Inflammatory macrophage (primary cell): ENCODE measurements at regions not wholly inside any gene's neighbourhood (a gene's known extent, or its start where the extent isn't known, plus 50 kb on each side); places are given as distances from the start of the nearest gene placed in this dataset.
"Not testable (repeated sequence)": the region's sequence is repeated elsewhere in the genome, so short reads cannot be mapped to it uniquely, and the experiment has no call there.

Experiments
- DNase-seq, 2 donors: peaks; one replicate each; pipeline ENCODE4 v3.0.0-alpha.2; 2020 to 2022

DNA sequence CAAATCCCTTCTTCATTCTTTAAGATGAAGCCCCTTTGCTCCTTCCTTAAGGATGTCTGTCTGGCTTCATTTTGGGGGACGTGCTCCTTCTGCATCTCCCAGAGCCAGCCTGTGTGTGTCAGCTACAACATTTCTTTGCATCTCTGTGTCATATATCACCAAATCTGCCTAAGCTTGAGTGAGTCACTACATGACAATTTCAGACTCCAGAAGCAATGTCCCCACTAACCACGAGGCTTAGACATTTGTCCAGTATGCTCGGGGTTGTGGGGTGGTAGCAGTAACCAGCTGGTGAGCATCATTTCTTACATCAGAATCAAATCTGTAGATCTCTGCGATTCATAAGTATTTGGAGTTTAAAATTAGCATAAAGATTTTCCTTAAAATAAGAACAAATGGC is 54.1 kb upstream of the USP14 start:
- not testable (repeated sequence) for DNase-seq

DNA sequence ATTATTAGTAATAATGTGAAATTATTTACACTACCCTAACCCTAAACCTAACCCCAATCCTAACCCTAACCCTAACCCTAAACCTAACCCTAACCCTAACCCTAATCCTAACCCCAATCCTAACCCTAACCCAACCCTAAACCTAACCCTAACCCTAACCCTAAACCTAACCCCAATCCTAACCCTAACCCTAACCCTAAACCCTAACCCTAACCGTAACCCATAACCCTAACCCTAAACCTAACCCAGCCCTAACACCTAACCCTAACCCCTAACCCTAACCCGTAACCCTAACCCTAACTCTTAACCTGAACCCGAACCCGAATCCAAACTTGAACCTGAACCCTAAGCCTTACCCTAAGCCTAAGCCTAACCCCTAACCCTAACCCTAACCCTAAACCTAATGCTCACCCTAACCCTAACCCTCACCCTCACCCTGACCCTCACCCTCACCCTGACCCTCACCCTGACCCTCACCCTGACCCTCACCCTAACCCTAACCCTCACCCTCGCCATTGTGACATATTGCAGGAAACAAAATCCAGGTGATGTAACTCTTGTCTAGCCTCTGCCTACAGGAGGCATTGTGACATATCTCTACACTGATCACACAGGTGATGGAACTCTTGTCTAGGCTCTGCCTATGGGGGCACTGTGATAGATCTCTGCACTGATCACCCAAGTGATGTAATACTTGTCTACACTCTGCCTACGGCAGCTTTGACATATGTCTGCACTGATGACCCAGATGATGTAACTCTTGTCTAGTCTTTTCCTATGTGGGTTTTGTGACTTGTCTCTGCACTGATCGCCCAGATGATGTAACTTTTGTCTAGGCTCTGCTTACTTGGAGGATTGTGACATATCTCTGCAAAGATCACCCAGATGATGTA is 53.0 kb upstream of the USP14 start:
- DNase-seq: peak; percentile 21 to 36

DNA sequence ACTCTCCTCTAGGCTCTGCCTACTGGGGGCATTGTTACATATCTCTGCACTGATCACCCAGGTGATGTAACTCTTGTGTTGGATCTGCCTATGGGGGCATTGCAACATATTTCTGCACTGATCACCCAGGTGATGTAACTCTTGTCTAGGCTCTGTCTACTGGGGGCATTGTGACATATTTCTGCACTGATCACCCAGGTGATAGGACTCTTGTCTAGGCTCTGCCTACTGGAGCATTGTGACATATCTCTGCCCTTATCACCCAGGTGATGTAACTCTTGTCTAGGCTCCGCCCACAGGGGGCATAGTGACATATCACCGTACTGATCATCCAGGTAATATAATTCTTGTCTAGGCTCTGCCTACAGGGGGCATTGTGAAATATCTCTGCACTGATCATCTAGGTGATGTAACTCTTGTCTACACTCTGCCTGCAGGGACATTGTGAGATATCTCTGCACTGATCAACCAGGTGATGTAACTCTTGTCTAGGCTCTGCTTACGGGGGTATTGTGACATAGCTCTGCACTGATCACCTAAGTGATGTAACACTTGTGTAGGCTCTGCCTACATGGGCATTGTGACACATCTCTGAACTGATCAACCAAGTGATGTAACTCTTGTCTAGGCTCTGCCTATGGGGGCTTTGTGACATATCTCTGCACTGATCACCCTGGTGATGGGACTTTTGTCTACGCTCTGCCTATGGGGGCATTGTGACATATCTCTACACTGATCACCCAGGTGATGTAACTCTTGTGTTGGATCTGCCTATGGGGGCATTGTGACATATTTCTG is 52.1 kb upstream of the USP14 start:
- not testable (repeated sequence) for DNase-seq

DNA sequence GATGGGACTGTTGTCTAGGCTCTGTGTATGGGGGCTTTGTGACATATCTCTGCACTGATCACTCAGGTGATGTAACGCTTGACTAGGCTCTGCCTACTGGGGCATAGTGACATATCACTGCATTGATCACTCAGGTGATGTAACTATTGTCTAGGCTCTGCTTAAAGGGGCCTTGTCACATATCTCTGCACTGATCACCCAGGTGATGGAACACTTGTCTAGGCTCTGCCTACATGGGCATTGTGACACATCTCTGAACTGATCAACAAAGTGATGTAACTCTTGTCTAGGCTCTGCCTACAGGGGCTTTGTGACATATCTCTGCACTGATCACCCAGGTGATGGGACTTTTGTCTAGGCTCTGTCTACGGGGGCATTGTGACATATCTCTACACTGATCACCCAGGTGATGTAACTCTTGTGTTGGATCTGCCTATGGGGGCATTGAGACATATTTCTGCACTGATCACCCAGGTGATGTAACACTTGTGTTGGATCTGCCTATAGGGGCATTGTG is 51.4 kb upstream of the USP14 start:
- not testable (repeated sequence) for DNase-seq

DNA sequence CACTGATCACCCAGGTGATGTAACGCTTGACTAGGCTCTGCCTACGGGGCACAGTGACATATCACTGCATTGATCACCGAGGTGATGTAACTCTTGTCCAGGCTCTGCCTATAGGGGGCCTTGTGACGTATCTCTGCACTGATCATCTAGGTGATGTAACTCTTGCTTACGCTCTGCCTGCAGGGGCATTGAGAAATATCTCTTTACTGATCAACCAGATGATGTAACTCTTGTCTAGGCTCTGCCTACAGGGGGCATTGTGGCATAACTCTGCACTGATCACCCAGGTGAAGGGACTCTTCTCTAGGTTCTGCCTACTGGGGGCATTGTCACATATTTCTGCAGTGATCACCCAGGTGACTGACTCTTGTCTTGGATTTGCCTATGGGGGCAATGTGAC is 50.9 kb upstream of the USP14 start:
- not testable (repeated sequence) for DNase-seq

DNA sequence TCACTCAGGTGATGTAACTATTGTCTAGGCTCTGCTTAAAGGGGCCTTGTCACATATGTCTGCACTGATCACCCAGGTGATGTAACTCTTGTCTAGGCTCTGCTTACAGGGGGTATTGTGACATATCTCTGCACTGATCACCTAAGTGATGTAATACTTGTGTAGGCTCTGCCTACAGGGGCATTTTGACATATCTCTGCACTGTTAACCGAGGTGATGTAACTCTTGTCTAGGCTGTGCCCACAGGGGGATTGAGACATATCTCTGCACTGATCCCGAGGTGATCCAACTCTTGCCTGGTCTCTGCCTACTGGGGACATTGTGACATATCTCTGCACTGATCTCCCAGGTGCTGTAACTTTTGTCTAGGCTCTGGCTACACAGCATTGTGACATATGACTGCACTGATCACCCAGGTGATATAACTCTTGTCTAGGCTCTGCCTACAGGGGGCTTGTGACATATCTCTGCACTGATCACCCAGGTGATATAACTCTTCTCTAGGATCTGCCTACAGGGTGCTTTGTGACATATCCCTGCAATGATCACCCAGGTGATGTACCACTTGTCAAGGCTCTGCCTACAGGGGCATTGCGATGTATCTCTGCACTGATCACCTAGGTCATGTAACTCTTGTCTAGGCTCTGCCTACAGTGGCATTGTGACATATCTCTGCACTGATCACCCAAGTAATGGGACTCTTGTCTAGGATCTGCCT is 50.3 kb upstream of the USP14 start:
- not testable (repeated sequence) for DNase-seq
